MM.1S (cell line): ENCODE measurements at regions not wholly inside any gene's neighbourhood (a gene's known extent, or its start where the extent isn't known, plus 50 kb on each side); places are given as distances from the start of the nearest gene placed in this dataset.

ENCODE experiments used
- DNase-seq: peaks from one replicate; pipeline ENCODE4 v3.0.0-alpha.2; 2015
- H2AFZ ChIP-seq: fragments of 300-600 bp; sonication (generic); 2 replicates; pipeline ENCODE4 v1.6.0; 2016; ENCODE audit warnings: antibody characterized with exemption, low read length
- H3F3A ChIP-seq: fragments of 300-600 bp; sonication (generic); 2 replicates; pipeline ENCODE4 v1.6.1; 2016; ENCODE audit warnings: mild to moderate bottlenecking, antibody characterized with exemption, low read length, moderate library complexity, mixed read lengths; ENCODE audit not compliant: insufficient read depth
- H3K27ac ChIP-seq: fragments of 300-600 bp; sonication (generic); 2 replicates; pipeline ENCODE4 v1.5.1; 2016; ENCODE audit warnings: mild to moderate bottlenecking, low read length
- H3K27me3 ChIP-seq: fragments of 300-600 bp; sonication (generic); replicated peaks from 2 replicates; pipeline ENCODE4 v1.6.0; 2016; ENCODE audit warnings: low read length; ENCODE audit not compliant: insufficient read depth
- H3K36me3 ChIP-seq: fragments of 300-600 bp; sonication (generic); replicated peaks from 2 replicates; pipeline ENCODE4 v1.6.1; 2016; ENCODE audit warnings: mild to moderate bottlenecking, low read length, mixed read lengths; ENCODE audit not compliant: insufficient read depth
- H3K4me1 ChIP-seq: fragments of 300-600 bp; sonication (generic); 2 replicates; pipeline ENCODE4 v1.6.1; 2016; ENCODE audit warnings: low read length, mixed read lengths
- H3K4me2 ChIP-seq: fragments of 300-600 bp; sonication (generic); 2 replicates; pipeline ENCODE4 v1.6.0; 2016; ENCODE audit warnings: low read depth, low read length
- H3K4me3 ChIP-seq: fragments of 300-600 bp; sonication (generic); 2 replicates; pipeline ENCODE4 v1.5.1; 2016; ENCODE audit warnings: low read length, mixed read lengths
- H3K79me2 ChIP-seq: fragments of 300-600 bp; sonication (generic); 2 replicates; pipeline ENCODE4 v1.6.1; 2016; ENCODE audit warnings: mixed run types, low read length, mixed read lengths
- H3K9ac ChIP-seq: fragments of 300-600 bp; sonication (generic); 2 replicates; pipeline ENCODE4 v1.6.1; 2016; ENCODE audit warnings: low read length, mixed read lengths
- H3K9me2 ChIP-seq: fragments of 300-600 bp; sonication (generic); replicated peaks from 2 replicates; pipeline ENCODE4 v1.6.1; 2016; ENCODE audit warnings: mild to moderate bottlenecking, low read length, mixed read lengths; ENCODE audit not compliant: insufficient read depth
- H3K9me3 ChIP-seq: fragments of 300-600 bp; sonication (generic); replicated peaks from 2 replicates; pipeline ENCODE4 v1.6.1; 2016; ENCODE audit warnings: mild to moderate bottlenecking, low read length, mixed read lengths; ENCODE audit not compliant: insufficient read depth
- H4K20me1 ChIP-seq: fragments of 300-600 bp; sonication (generic); 2 replicates; pipeline ENCODE4 v1.6.1; 2016; ENCODE audit warnings: mild to moderate bottlenecking, low read length, moderate library complexity, mixed read lengths; ENCODE audit not compliant: insufficient read depth
- CTCF ChIP-seq: fragments of 300-600 bp; sonication (generic); IDR thresholded peaks from 2 replicates; pipeline ENCODE4 v1.5.1; 2016; ENCODE audit warnings: antibody characterized with exemption, low read length, mixed read lengths
- EZH2 ChIP-seq: fragments of 300-600 bp; sonication (generic); optimal IDR thresholded peaks from 2 replicates; pipeline ENCODE3; 2017; ENCODE audit warnings: low read depth, mild to moderate bottlenecking, antibody characterized with exemption, low read length, mixed read lengths
- EZH2phosphoT487 ChIP-seq: fragments of 300-600 bp; sonication (generic); IDR thresholded peaks from 2 replicates; pipeline ENCODE4 v1.6.1; 2018; ENCODE audit warnings: antibody characterized with exemption, low read length

DNA sequence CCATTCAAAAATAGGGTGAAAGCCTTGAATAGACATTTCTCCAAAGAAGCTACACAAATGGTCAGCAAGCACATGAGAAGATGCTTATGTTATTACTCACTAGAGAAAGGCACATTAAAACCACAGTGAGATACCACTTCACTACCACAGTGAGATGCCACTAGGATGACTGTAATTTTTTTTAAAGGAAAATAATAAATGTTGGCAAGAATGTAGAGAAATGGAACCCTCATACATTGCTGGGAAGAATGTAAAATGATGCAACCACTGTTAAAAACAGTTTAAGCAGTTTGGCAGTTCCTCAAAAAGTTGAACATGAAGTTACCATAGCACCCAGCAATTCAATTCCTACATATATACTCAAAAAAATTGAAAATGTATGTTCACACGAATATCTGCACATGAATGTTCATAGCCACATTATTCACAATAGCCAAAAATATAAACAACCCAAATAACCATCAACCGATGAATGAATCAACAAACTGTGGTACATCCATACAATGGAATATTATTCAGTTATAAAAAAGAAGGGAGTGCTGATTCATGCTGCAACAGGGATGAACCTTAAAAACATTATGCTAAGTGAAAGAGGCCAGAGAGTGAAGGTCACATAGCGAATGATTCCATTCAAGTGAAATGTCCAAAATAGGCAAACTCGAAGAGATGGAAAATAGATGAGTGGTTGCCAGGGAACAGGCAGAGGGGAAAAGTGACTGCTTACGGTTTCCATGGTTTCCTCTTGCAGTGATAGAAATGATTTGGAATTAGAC is 156.2 kb upstream of the NDUFV2 start:
- no peaks in the 10 kb centered on the region for H3K27me3 ChIP-seq
- H3K4me1 ChIP-seq = peaks cover 29% of the 10 kb centered on the region
- no peak for DNase-seq
- no peak overlapping the region for H3K4me3 ChIP-seq
- H3K36me3 ChIP-seq = no peaks in the 10 kb centered on the region
- H3K79me2 ChIP-seq = no peaks in the 10 kb centered on the region
- no peaks in the 10 kb centered on the region for H4K20me1 ChIP-seq
- no peaks in the 10 kb centered on the region for H3K9me3 ChIP-seq
- H2AFZ ChIP-seq = no peak overlapping the region
- H3F3A ChIP-seq = peaks cover 10% of the 10 kb centered on the region; the same call in 1 of the 2 replicates
- H3K27ac ChIP-seq = no peak overlapping the region
- H3K9ac ChIP-seq = no peak overlapping the region
- no peaks in the 10 kb centered on the region for H3K9me2 ChIP-seq
- H3K4me2 ChIP-seq = no peak overlapping the region
- TF ChIP-seq EZH2phosphoT487 = no peak
- TF ChIP-seq CTCF = no peak
- TF ChIP-seq EZH2 = no peak

DNA sequence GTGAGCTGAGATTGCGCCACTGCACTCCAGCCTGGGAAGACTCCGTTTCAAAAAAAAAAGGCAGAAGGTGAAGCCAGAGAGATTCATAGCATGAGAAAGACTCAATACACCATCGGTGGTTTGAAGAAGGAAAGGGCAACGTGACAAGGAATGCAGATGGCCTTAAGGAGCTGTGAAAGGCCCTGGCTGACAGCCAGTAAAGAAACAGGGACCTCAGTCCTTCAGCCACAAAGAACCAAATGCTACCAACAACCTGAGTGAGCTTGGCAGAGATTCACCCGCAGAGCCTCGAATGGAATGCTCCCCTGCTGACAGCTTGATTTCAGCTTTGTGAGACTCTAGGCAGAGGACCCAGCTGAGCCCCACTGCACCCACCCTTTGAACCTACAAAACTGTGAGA is 154.9 kb upstream of the NDUFV2 start:
- Histone ChIP-seq H3K79me2 (no peaks in the 10 kb centered on the region), H3K9me2 (no peaks in the 10 kb centered on the region), H3K27me3 (no peaks in the 10 kb centered on the region), H3K27ac (no peak overlapping the region), H3K36me3 (no peaks in the 10 kb centered on the region), H3K9ac (no peak overlapping the region), H3K4me2 (no peak overlapping the region), H2AFZ (no peak overlapping the region), H3K4me1 (peaks cover 40% of the 10 kb centered on the region), H3K4me3 (no peak overlapping the region), H3K9me3 (no peaks in the 10 kb centered on the region), H3F3A (peaks cover 19% of the 10 kb centered on the region), H4K20me1 (no peaks in the 10 kb centered on the region)
- TF ChIP-seq CTCF (no peak), EZH2phosphoT487 (no peak), EZH2 (no peak)
- DNase-seq = no peak

DNA sequence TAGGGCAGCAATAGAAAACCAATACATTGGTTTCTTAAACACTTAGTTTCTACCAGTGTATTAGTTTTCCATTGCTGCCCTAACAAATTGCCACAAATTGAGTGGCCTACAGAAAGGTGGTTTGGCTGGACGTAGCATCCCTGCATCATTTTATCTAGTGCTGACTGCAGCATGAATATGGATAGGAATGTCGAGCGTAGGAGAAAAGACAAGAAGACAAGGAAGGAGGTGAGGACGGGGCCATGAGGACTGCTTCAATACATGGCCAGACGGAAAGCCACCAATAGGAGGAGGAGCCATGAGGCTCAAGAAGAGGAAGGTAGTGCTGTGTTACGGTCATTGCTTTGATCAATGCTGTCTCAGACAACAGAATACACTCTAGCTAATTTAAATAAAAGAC is 154.5 kb upstream of the NDUFV2 start:
- Histone ChIP-seq H3K9me2 (no peaks in the 10 kb centered on the region), H3F3A (peaks cover 19% of the 10 kb centered on the region), H3K27ac (no peak overlapping the region), H3K4me1 (peaks cover 45% of the 10 kb centered on the region), H2AFZ (no peak overlapping the region), H3K9ac (no peak overlapping the region), H3K9me3 (no peaks in the 10 kb centered on the region), H4K20me1 (no peaks in the 10 kb centered on the region), H3K27me3 (no peaks in the 10 kb centered on the region), H3K4me3 (no peak overlapping the region), H3K79me2 (no peaks in the 10 kb centered on the region), H3K4me2 (no peak overlapping the region), H3K36me3 (no peaks in the 10 kb centered on the region)
- DNase-seq = no peak
- no peak for TF ChIP-seq EZH2
- TF ChIP-seq EZH2phosphoT487 = no peak
- TF ChIP-seq CTCF = no peak
